Nephron (organoid): ENCODE measurements at regions not wholly inside any gene's neighbourhood (a gene's known extent, or its start where the extent isn't known, plus 50 kb on each side); places are given as distances from the start of the nearest gene placed in this dataset.

Experiments
- H3K27ac Mint-ChIP-seq, 3 experiments: 2 replicates each; pipeline ENCODE4 v1.8.0; 2020; ENCODE audit warnings: mixed read lengths in 3 of 3, mild to moderate bottlenecking in 2 of 3, moderate library complexity in 1 of 3
- H3K27me3 Mint-ChIP-seq: 2 replicates; pipeline ENCODE4 v1.8.0; 2021; ENCODE audit warnings: low read depth, mild to moderate bottlenecking, moderate library complexity, mixed read lengths
- H3K36me3 Mint-ChIP-seq: 2 replicates; pipeline ENCODE4 v1.8.0; 2020; ENCODE audit warnings: low read depth, mixed read lengths
- H3K4me1 Mint-ChIP-seq: 2 replicates; pipeline ENCODE4 v1.8.0; 2020; ENCODE audit warnings: mixed read lengths
- H3K4me3 Mint-ChIP-seq, 3 experiments: 2 replicates each; pipeline ENCODE4 v1.8.0; 2020; ENCODE audit warnings: mild to moderate bottlenecking in 3 of 3, mixed read lengths in 3 of 3, moderate library complexity in 2 of 3
- H3K9me3 Mint-ChIP-seq: 2 replicates; pipeline ENCODE4 v1.8.0; 2020; ENCODE audit warnings: mixed read lengths
- TF ChIP-seq, protein P1 (sequence below), 3 experiments: fragments of 200-600 bp; sonication (generic); IDR thresholded peaks; one replicate each; pipeline ENCODE4 v1.5.0; 2021; ENCODE audit warnings: antibody characterized with exemption in 3 of 3; ENCODE audit not compliant: unreplicated experiment in 3 of 3

DNA sequence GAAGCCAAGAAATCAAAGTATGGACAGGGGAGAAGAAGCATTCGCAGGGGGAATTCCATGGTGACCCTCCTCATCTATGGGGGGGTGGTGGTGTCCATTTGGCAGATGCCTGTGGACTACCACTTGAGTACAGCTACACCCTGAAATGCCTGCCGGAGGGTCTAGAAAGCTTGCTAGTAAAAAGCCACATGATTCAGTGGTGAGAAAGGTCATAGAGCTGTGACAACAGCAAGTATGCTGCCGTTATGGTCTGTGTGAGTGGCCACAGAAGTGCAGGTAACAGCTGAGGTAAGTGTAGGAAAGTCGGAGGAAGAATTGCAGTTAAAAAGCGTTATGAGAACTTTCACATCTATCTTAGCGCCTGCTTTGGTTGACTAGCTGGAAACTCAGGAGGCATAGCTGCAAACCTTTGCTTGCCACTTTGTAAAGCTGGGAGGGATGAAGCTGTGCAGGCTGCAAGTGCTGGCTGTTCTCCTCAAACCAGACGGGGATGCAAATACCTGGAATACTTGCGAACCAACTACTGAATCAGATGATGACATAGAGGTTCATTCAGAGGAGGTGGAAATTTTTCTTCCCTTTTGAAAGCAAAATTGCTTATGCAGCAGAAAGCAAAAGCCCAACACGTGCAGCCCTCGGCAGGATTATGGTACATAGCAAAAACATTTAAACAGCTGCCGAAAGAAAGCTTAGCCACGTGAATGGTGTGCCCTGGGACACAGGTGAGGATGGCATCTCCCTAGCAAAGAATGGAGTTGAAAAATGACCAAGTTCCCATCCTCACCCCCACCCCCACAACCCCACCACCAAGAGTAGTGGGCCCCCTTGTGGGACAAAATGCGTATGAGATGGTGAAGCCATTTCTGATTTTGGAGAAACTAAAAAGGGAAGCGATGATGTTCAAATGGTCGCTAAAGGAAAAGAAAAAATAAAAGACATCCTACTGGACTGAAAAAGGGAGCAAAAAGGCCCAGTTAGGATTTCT lies 287.0 kb downstream of the RERGL start:
- no peaks in the 10 kb centered on the region for H3K27me3 Mint-ChIP-seq
- no peaks in the 10 kb centered on the region for H3K4me1 Mint-ChIP-seq
- no peaks in the 10 kb centered on the region for H3K36me3 Mint-ChIP-seq
- peak overlapping the region in 1 of 3 experiments; percentile 14 for H3K27ac Mint-ChIP-seq
- peaks cover 7% of the 10 kb centered on the region for H3K9me3 Mint-ChIP-seq
- no peak overlapping the region for H3K4me3 Mint-ChIP-seq
- TF ChIP-seq, protein P1, sequence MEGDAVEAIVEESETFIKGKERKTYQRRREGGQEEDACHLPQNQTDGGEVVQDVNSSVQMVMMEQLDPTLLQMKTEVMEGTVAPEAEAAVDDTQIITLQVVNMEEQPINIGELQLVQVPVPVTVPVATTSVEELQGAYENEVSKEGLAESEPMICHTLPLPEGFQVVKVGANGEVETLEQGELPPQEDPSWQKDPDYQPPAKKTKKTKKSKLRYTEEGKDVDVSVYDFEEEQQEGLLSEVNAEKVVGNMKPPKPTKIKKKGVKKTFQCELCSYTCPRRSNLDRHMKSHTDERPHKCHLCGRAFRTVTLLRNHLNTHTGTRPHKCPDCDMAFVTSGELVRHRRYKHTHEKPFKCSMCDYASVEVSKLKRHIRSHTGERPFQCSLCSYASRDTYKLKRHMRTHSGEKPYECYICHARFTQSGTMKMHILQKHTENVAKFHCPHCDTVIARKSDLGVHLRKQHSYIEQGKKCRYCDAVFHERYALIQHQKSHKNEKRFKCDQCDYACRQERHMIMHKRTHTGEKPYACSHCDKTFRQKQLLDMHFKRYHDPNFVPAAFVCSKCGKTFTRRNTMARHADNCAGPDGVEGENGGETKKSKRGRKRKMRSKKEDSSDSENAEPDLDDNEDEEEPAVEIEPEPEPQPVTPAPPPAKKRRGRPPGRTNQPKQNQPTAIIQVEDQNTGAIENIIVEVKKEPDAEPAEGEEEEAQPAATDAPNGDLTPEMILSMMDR (IDR thresholded peaks at IDR 0.05; ENCODE audit: unreplicated experiment in 3 of 3) = no peak

DNA sequence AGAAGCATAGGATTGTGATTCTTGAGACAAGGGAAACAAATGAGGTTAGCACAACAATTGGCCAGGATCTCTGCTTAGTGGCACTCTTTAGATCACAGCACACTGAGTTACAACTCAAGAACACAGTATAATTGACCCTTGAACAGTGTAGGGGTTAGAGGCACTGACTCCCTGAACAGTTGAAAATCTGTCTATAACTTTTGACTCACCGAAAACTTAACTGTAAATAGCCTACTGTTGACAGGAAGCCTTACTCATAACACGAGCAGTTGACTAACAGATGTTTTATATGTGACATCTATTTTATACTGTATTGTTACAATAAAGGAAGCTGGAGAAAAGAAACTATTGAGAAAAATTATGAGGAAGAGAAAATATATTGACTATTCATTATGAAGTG lies 296.1 kb downstream of the RERGL start:
- H3K4me3 Mint-ChIP-seq = no peak overlapping the region
- H3K36me3 Mint-ChIP-seq = no peaks in the 10 kb centered on the region
- no peaks in the 10 kb centered on the region for H3K4me1 Mint-ChIP-seq
- H3K9me3 Mint-ChIP-seq = no peaks in the 10 kb centered on the region
- TF ChIP-seq, protein P1 (IDR thresholded peaks at IDR 0.05; ENCODE audit: unreplicated experiment in 3 of 3) = no peak
- H3K27me3 Mint-ChIP-seq = no peaks in the 10 kb centered on the region
- no peak overlapping the region for H3K27ac Mint-ChIP-seq

DNA sequence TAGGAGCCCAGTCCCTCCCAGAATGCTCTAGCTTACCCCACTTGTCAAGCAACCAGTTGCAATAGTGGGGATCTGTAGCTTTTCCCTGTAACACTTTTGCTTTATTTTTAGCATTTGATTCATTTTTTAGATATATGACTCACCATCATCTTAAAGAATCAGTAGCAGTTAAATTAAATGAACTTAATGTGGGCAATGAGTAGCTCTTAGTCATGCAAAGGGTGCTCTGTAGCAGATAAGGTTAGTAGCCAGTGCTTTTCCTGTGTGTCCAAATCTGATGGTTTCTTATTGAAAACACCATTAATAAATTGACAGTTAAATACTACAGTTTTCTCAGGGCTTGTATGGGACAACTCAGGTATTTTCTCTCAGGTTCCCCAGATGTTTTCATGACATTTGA lies 311.8 kb downstream of the RERGL start:
- no peak overlapping the region for H3K27ac Mint-ChIP-seq
- H3K9me3 Mint-ChIP-seq = peaks cover 9% of the 10 kb centered on the region
- H3K36me3 Mint-ChIP-seq = no peaks in the 10 kb centered on the region
- no peak overlapping the region for H3K4me3 Mint-ChIP-seq
- TF ChIP-seq, protein P1 (IDR thresholded peaks at IDR 0.05; ENCODE audit: unreplicated experiment in 3 of 3) = no peak
- no peaks in the 10 kb centered on the region for H3K4me1 Mint-ChIP-seq
- no peaks in the 10 kb centered on the region for H3K27me3 Mint-ChIP-seq

DNA sequence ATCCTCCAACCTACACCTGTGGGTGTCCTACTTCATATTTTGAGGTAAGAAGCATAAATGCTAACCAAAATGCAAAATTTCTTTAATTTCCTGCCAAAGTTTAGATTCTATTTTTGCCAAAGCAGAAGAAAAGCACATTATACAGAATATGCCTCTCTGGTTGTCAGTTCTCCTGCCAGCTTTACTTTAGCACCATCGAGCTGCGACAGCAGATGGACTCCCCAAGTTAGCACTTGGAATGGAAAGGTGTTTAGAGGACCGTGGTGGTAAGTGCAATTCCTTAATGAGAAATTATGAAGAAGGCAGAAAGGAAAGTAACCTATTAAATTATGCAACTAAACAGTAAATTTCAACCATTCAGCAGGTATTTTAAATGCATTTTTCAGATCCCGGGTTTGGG lies 326.6 kb downstream of the RERGL start:
- H3K9me3 Mint-ChIP-seq = peaks cover 3% of the 10 kb centered on the region
- no peaks in the 10 kb centered on the region for H3K4me1 Mint-ChIP-seq
- no peaks in the 10 kb centered on the region for H3K36me3 Mint-ChIP-seq
- H3K4me3 Mint-ChIP-seq = no peak overlapping the region
- TF ChIP-seq, protein P1 (IDR thresholded peaks at IDR 0.05; ENCODE audit: unreplicated experiment in 3 of 3) = no peak
- H3K27me3 Mint-ChIP-seq = no peaks in the 10 kb centered on the region
- H3K27ac Mint-ChIP-seq = no peak overlapping the region

DNA sequence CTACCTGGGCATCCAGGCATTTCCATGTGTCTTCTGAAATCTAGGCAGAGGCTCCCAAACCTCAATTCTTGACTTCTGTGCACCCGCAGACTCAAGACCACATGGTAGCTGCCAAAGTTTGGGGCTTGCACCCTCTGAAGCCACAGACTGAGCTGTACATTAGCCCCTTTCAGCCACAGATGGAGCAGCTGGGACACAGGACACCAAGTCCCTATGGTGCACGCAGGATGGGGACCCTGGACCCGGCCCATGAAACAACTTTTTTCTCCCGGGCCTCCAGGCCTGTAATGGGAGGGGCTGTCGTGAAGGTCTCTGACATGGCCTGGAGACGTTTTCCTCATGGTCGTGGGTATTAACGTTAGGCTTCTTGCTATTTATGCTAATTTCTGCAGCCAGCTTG lies 330.0 kb downstream of the RERGL start:
- no peaks in the 10 kb centered on the region for H3K27me3 Mint-ChIP-seq
- no peaks in the 10 kb centered on the region for H3K36me3 Mint-ChIP-seq
- no peak overlapping the region for H3K4me3 Mint-ChIP-seq
- no peak overlapping the region for H3K27ac Mint-ChIP-seq
- no peaks in the 10 kb centered on the region for H3K4me1 Mint-ChIP-seq
- TF ChIP-seq, protein P1 (IDR thresholded peaks at IDR 0.05; ENCODE audit: unreplicated experiment in 3 of 3) = no peak
- peaks cover 9% of the 10 kb centered on the region for H3K9me3 Mint-ChIP-seq
